OCI-LY7 (cell line): ENCODE measurements at regions not wholly inside any gene's neighbourhood (a gene's known extent, or its start where the extent isn't known, plus 50 kb on each side); places are given as distances from the start of the nearest gene placed in this dataset.

Source experiments
- BruUV-seq: library from RNA; stranded (reverse); fragments of 400-500 nt; replicated peaks from 2 replicates; lab custom pipeline; 2021; lab: Mats Ljungman, UMichigan
- CTCF ChIA-PET: fragments of 300-600 bp; sonication (Branson Sonifier 250); formaldehyde crosslinking; loops from one replicate; lab custom pipeline; 2022; ENCODE audit warnings: antibody characterized with exemption; ENCODE audit not compliant: unreplicated experiment; lab: Charles Lee
- POLR2A ChIA-PET: fragments of 300-600 bp; sonication (Branson Sonifier 250); formaldehyde crosslinking; loops from one replicate; lab custom pipeline; 2022; ENCODE audit warnings: antibody characterized with exemption; lab: Charles Lee
- DNase-seq: peaks from one replicate; pipeline ENCODE4 v3.0.0-alpha.2; 2015; ENCODE audit warnings: low spot score
- H2AFZ ChIP-seq: fragments of 200-600 bp; sonication (generic), shearing (Covaris generic); 2 replicates; pipeline ENCODE4 v1.6.1; 2014; ENCODE audit warnings: mild to moderate bottlenecking, antibody characterized with exemption, low read length, moderate library complexity
- H3K27ac ChIP-seq: fragments of 200-600 bp; sonication (generic); 2 replicates; pipeline ENCODE4 v1.5.1; 2014; ENCODE audit warnings: mixed run types, low read depth, mild to moderate bottlenecking, moderate library complexity, low read length, inconsistent platforms; ENCODE audit not compliant: poor library complexity, severe bottlenecking
- H3K36me3 ChIP-seq: fragments of 200-600 bp; sonication (generic); 2 replicates; pipeline ENCODE4 v1.6.1; 2014; ENCODE audit warnings: mild to moderate bottlenecking, antibody characterized with exemption, low read length, moderate library complexity, mixed read lengths; ENCODE audit not compliant: insufficient read depth
- H3K4me1 ChIP-seq: fragments of 200-600 bp; sonication (generic); 2 replicates; pipeline ENCODE4 v1.5.1; 2014; ENCODE audit warnings: mild to moderate bottlenecking, low read length; ENCODE audit not compliant: insufficient read depth, poor library complexity, severe bottlenecking
- H3K4me2 ChIP-seq: fragments of 200-600 bp; sonication (generic); 2 replicates; pipeline ENCODE4 v1.6.1; 2014; ENCODE audit warnings: mild to moderate bottlenecking, low read length
- H3K4me3 ChIP-seq: fragments of 200-600 bp; sonication (generic); 2 replicates; pipeline ENCODE4 v1.5.1; 2014; ENCODE audit warnings: mild to moderate bottlenecking, low read depth, low read length; ENCODE audit not compliant: poor library complexity, severe bottlenecking
- H3K79me2 ChIP-seq: fragments of 200-600 bp; sonication (generic); 2 replicates; pipeline ENCODE4 v1.6.1; 2016; ENCODE audit warnings: low read depth, mild to moderate bottlenecking, low read length, moderate library complexity, mixed read lengths; ENCODE audit not compliant: insufficient read depth
- H3K9me2 ChIP-seq: fragments of 200-600 bp; sonication (generic); 2 replicates; pipeline ENCODE4 v1.6.1; 2016; ENCODE audit warnings: mild to moderate bottlenecking, low read length, mixed read lengths; ENCODE audit not compliant: insufficient read depth
- H3K9me3 ChIP-seq: fragments of 200-600 bp; sonication (generic); 2 replicates; pipeline ENCODE4 v1.6.1; 2014; ENCODE audit warnings: mild to moderate bottlenecking, mixed run types, low read length, mixed read lengths
- H4K20me1 ChIP-seq: fragments of 200-600 bp; sonication (generic); 2 replicates; pipeline ENCODE4 v1.6.1; 2014; ENCODE audit warnings: mild to moderate bottlenecking, antibody characterized with exemption, low read length, moderate library complexity, mixed read lengths; ENCODE audit not compliant: insufficient read depth
- EZH2phosphoT487 ChIP-seq: fragments of 200-600 bp; sonication (generic); IDR thresholded peaks from 2 replicates; pipeline ENCODE4 v1.6.1; 2018; ENCODE audit warnings: low read depth, borderline replicate concordance, mild to moderate bottlenecking, mixed run types, antibody characterized with exemption, low read length, moderate library complexity, mixed read lengths
- intact Hi-C: fragments of 100-400 bp; cut with micrococcal nuclease; formaldehyde crosslinking; loops from one replicate; pipeline ENCODE4 v1.10.0; 2022; ENCODE audit not compliant: unreplicated experiment
- TF ChIP-seq, protein P1 (sequence below): fragments of 200-600 bp; sonication (generic); conservative IDR thresholded peaks from 2 replicates; pipeline ENCODE4 v1.5.1; 2014; ENCODE audit warnings: mild to moderate bottlenecking, antibody characterized with exemption, low read length, moderate library complexity, mixed read lengths

DNA sequence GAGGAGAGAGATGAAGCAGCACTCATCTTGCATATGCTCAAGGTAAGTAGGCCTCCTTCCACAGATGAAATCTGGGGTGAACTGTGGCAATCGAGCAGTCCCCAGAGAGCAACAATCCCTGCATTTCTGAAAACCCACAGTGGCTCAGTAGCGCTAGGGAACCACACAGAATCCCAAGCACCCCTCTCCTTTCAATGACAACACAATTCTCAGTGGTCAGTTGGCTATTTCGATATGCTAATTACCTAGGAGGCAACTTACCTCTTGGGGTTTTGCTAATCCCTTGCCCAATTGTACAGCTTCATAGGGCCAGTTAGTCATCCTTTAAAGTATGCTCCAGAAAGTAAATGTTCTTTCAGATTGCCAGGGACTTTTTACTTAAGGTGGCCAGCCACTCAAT, 1035.7 kb downstream of the BCL11B start:
- no peak for DNase-seq
- Histone ChIP-seq H3K4me2 (no peak overlapping the region), H3K9me3 (no peaks in the 10 kb centered on the region), H3K4me3 (no peak overlapping the region), H3K4me1 (no peaks in the 10 kb centered on the region), H2AFZ (no peak overlapping the region), H3K79me2 (no peaks in the 10 kb centered on the region), H3K36me3 (no peaks in the 10 kb centered on the region), H4K20me1 (no peaks in the 10 kb centered on the region), H3K9me2 (no peaks in the 10 kb centered on the region), H3K27ac (no peak overlapping the region)
- no peak for TF ChIP-seq EZH2phosphoT487
- TF ChIP-seq, protein P1, sequence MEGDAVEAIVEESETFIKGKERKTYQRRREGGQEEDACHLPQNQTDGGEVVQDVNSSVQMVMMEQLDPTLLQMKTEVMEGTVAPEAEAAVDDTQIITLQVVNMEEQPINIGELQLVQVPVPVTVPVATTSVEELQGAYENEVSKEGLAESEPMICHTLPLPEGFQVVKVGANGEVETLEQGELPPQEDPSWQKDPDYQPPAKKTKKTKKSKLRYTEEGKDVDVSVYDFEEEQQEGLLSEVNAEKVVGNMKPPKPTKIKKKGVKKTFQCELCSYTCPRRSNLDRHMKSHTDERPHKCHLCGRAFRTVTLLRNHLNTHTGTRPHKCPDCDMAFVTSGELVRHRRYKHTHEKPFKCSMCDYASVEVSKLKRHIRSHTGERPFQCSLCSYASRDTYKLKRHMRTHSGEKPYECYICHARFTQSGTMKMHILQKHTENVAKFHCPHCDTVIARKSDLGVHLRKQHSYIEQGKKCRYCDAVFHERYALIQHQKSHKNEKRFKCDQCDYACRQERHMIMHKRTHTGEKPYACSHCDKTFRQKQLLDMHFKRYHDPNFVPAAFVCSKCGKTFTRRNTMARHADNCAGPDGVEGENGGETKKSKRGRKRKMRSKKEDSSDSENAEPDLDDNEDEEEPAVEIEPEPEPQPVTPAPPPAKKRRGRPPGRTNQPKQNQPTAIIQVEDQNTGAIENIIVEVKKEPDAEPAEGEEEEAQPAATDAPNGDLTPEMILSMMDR, result no peak
- intact Hi-C loops, result no loop called here
- ChIA-PET POLR2A (interaction anchor here (0.5 kb wide), 1 partner anchor 587 kb away, joined by 3 read pairs; no protein-coding TSS in a partner anchor), CTCF (no interaction called here)
- no TSS peak for BruUV-seq

DNA sequence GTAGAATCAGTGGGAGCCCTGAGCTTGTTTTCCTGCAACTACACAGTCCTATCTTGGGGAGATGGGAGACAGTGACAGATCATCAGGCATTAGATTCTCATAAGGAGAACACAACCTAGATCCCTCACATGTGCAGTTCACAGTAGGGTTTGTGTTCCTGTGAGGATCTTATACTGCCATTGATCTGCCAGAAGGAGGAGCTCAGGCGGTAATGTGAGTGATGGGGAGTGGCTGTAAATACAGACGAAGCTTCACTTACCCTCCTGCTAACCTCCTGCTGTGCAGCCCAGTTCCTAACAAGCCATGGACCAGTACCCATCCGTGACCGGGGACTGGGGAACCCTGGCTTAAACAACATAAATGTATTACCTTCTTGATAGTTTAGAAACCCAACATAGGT, 1034.1 kb downstream of the BCL11B start:
- CTCF ChIA-PET, result interaction anchor here (0.6 kb wide), 1 partner anchor 1783 kb away, joined by 3 read pairs; no protein-coding TSS in a partner anchor
- Histone ChIP-seq H2AFZ (no peak overlapping the region), H3K9me3 (no peaks in the 10 kb centered on the region), H3K4me2 (no peak overlapping the region), H3K4me3 (no peak overlapping the region), H3K27ac (no peak overlapping the region), H3K9me2 (no peaks in the 10 kb centered on the region), H3K4me1 (no peaks in the 10 kb centered on the region), H3K36me3 (no peaks in the 10 kb centered on the region), H4K20me1 (no peaks in the 10 kb centered on the region), H3K79me2 (no peaks in the 10 kb centered on the region)
- BruUV-seq, result no TSS peak
- DNase-seq, result no peak
- POLR2A ChIA-PET, result no interaction called here
- TF ChIP-seq, protein P1, result no peak
- no peak for TF ChIP-seq EZH2phosphoT487
- intact Hi-C loops, result no loop called here

DNA sequence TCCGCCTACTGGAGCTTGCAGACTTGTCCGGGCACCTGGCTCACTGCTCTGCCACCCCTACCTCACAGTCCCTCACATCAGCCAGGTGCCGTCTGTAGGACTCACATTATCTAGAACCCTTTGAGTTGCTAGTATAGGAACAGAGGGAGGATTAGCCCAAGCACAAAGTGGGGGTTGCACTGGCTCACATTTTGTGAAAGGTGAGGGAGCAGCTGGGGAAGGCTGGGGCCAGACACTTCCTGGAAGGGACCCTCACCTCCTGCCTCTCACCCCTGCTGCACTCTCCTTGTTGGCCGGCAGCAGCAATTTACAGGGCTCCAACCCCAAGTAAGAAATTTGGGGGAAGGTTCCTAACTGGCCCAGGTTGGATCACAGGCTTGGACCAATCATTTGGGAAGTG, 1031.6 kb downstream of the BCL11B start:
- DNase-seq, result no peak
- Histone ChIP-seq H3K4me3 (no peak overlapping the region), H3K9me3 (no peaks in the 10 kb centered on the region), H3K36me3 (no peaks in the 10 kb centered on the region), H3K27ac (no peak overlapping the region), H3K4me1 (no peaks in the 10 kb centered on the region), H3K4me2 (no peak overlapping the region), H3K79me2 (no peaks in the 10 kb centered on the region), H3K9me2 (no peaks in the 10 kb centered on the region), H2AFZ (no peak overlapping the region), H4K20me1 (no peaks in the 10 kb centered on the region)
- CTCF ChIA-PET, result no interaction called here
- TF ChIP-seq, protein P1, result no peak
- no peak for TF ChIP-seq EZH2phosphoT487
- no TSS peak for BruUV-seq
- POLR2A ChIA-PET, result no interaction called here
- intact Hi-C loops, result no loop called here
